Osteocyte (in vitro differentiated cells): ENCODE measurements at regions not wholly inside any gene's neighbourhood (a gene's known extent, or its start where the extent isn't known, plus 50 kb on each side); places are given as distances from the start of the nearest gene placed in this dataset.
"Not testable (repeated sequence)": the region's sequence is repeated elsewhere in the genome, so short reads cannot be mapped to it uniquely, and the experiment has no call there.

ENCODE experiments used
- DNase-seq: peaks from one replicate; pipeline ENCODE4 v3.0.0; 2021; ENCODE audit warnings: mixed read lengths; ENCODE audit not compliant: unreplicated experiment; ENCODE audit errors: extremely low spot score
- H3K27ac Mint-ChIP-seq: one replicate; pipeline ENCODE4 v1.8.0; 2021; ENCODE audit warnings: mild to moderate bottlenecking, mixed read lengths; ENCODE audit not compliant: unreplicated experiment
- H3K27me3 Mint-ChIP-seq: one replicate; pipeline ENCODE4 v1.8.0; 2021; ENCODE audit warnings: mixed read lengths; ENCODE audit not compliant: unreplicated experiment
- H3K36me3 Mint-ChIP-seq: one replicate; pipeline ENCODE4 v1.8.0; 2021; ENCODE audit warnings: mixed read lengths; ENCODE audit not compliant: unreplicated experiment
- H3K4me1 Mint-ChIP-seq: one replicate; pipeline ENCODE4 v1.8.0; 2021; ENCODE audit warnings: mixed read lengths; ENCODE audit not compliant: unreplicated experiment
- H3K4me3 Mint-ChIP-seq: one replicate; pipeline ENCODE4 v1.8.0; 2021; ENCODE audit warnings: mild to moderate bottlenecking, moderate library complexity, mixed read lengths; ENCODE audit not compliant: unreplicated experiment
- H3K9me3 Mint-ChIP-seq: one replicate; pipeline ENCODE4 v1.8.0; 2021; ENCODE audit warnings: mixed read lengths; ENCODE audit not compliant: unreplicated experiment
- CTCF ChIP-seq: fragments of 200-600 bp; sonication (generic); IDR thresholded peaks from 2 replicates; pipeline ENCODE4 v1.5.0; 2021; ENCODE audit warnings: antibody characterized with exemption, mild to moderate bottlenecking, moderate library complexity

DNA sequence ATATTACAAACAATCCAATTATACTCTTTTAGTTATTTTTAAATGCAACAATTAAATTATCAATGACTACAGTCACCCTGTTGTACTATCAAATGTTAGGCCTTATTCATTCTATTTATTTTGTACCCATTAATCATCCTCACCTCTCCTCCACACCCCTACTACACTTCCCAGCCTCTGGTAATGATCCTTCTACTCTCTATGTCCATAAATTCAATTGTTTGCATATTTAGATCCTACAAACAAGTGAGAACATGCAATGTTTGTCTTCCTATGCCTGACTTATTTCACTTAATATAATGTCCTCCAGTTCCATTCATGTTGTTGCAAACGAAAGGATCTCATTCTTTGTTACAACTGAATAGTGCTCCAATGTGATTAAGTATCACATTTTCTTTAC, 1414.6 kb downstream of the SLITRK1 start:
- H3K4me3 Mint-ChIP-seq, result no peak overlapping the region

DNA sequence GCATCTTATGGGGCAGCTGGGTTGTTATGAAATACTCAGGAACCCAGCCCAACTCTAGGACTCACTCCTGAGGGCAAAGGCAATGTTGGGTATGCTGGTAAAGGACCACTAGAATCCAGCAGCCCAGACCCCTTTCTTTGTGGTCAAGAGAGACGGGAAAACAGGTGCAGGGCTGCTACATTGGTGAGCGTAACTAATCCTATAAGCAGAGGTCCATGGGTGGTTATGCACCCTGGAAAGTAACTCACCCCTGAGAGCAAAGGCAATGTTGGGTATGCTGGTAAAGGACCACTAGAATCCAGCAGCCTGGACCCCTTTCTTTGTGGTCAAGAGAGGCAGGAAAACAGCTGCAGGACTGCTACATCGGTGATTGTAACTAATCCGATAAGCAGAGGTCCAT, 1422.7 kb downstream of the SLITRK1 start:
- H3K27ac Mint-ChIP-seq, H3K9me3 Mint-ChIP-seq, H3K27me3 Mint-ChIP-seq, H3K4me3 Mint-ChIP-seq, H3K36me3 Mint-ChIP-seq, DNase-seq, H3K4me1 Mint-ChIP-seq: not testable (repeated sequence)

More for the DNA sequence above, 1414.6 kb downstream of the SLITRK1 start:
- Mint-ChIP-seq H3K4me1 (no peaks in the 10 kb centered on the region), H3K9me3 (peaks cover 3% of the 10 kb centered on the region), H3K36me3 (no peaks in the 10 kb centered on the region), H3K27ac (no peak overlapping the region), H3K27me3 (peaks cover 11% of the 10 kb centered on the region)
- TF ChIP-seq CTCF, result no peak
- DNase-seq, result no peak

DNA sequence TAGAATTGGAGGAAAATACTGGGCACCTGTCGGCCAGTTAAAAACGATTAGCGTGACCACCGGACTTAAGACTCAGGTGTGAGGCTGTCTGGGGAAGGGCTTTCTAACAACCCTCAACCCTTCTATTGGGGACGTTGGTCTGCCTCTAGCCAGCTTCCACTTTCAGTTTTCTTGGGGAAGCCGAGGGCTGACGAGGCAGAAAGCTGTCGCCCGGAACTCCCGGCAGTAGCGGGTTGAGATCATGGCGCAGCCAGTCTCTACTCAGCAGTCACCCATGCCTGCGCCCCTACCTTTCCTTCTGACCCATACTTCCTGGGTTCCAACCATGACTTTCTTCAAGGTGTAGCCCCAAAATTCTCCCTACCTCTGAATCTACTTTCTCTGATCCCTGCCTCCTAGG, 1424.1 kb downstream of the SLITRK1 start:
- no peak overlapping the region for H3K27ac Mint-ChIP-seq
- no peak for DNase-seq
- no peaks in the 10 kb centered on the region for H3K9me3 Mint-ChIP-seq
- TF ChIP-seq CTCF, result no peak
- H3K4me3 Mint-ChIP-seq, result no peak overlapping the region
- no peaks in the 10 kb centered on the region for H3K4me1 Mint-ChIP-seq
- H3K27me3 Mint-ChIP-seq, result no peaks in the 10 kb centered on the region
- no peaks in the 10 kb centered on the region for H3K36me3 Mint-ChIP-seq

DNA sequence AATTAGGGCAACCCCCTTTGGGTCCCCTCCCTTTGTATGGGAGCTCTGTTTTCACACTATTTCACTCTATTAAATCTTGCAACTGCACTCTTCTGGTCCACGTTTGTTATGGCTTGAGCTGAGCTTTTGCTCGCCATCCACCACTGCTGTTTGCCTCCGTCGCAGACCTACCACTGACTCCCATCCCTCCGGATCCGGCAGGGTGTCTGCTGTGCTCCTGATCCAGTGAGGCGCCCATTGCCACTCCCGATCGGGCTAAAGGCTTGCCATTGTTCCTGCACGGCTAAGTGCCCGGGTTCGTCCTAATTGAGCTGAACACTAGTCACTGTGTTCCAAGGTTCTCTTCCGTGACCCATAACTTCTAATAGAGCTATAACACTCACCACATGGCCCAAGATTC, 1424.7 kb downstream of the SLITRK1 start:
- DNase-seq, H3K9me3 Mint-ChIP-seq, H3K4me3 Mint-ChIP-seq, H3K27me3 Mint-ChIP-seq, H3K4me1 Mint-ChIP-seq, H3K27ac Mint-ChIP-seq, H3K36me3 Mint-ChIP-seq: not testable (repeated sequence)

DNA sequence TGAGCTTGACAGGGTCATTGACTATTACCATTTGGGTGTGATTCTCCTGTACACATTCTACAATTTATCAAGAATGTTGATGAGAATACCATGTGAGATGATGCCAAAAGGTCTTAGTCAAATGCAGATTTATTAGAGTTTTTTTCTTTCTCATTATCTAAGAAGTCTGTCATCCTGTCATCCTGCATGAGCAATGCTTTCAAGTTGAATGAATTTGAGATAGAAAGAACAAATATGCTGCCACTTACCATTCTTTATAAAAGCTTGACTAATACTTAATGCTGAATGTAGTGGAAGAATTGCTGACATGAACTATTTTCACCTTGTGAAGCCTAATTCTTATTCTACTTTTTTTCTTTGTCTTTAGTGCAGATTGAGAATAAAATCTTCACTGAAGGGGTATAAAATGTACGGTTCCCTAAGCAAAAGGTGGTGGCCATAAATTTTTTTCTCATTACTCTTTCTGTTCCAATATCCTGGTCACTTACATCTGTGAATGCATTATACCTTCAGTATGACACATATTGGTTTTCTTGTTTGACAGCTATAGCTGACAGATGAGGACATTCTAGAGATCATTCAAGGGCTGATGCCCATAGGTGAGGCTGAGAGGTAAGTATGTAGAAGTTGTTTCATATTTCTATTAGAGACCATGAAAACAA, 1434.7 kb downstream of the SLITRK1 start:
- Mint-ChIP-seq H3K27ac (no peak overlapping the region), H3K9me3 (no peaks in the 10 kb centered on the region), H3K27me3 (no peaks in the 10 kb centered on the region), H3K36me3 (no peaks in the 10 kb centered on the region), H3K4me3 (no peak overlapping the region), H3K4me1 (no peaks in the 10 kb centered on the region)
- no peak for TF ChIP-seq CTCF
- no peak for DNase-seq

GRCh38 chr13:82439159-82439904, 1442.9 kb downstream of the SLITRK1 start:
- DNase-seq, result no peak
- H3K36me3 Mint-ChIP-seq, result no peaks in the 10 kb centered on the region
- peaks cover 3% of the 10 kb centered on the region for H3K9me3 Mint-ChIP-seq
- TF ChIP-seq CTCF, result no peak
- no peak overlapping the region for H3K27ac Mint-ChIP-seq
- H3K4me3 Mint-ChIP-seq, result no peak overlapping the region
- no peaks in the 10 kb centered on the region for H3K4me1 Mint-ChIP-seq
- H3K27me3 Mint-ChIP-seq, result no peaks in the 10 kb centered on the region
